CD4-positive, alpha-beta T cell (primary cell): ENCODE measurements at regions not wholly inside any gene's neighbourhood (a gene's known extent, or its start where the extent isn't known, plus 50 kb on each side); places are given as distances from the start of the nearest gene placed in this dataset.

Experiments
- ATAC-seq: fragments of 200-7000 bp; cut with Tn5 transposase; one replicate; pipeline ENCODE4 v1.10.0; 2022; ENCODE audit warnings: mild to moderate bottlenecking; ENCODE audit not compliant: poor library complexity
- CTCF ChIA-PET: fragments of 350-600 bp; sonication (Branson Sonifier 250); formaldehyde crosslinking; loops from one replicate; lab custom pipeline; 2021; ENCODE audit warnings: antibody characterized with exemption, inconsistent platforms; lab: Charles Lee
- POLR2A ChIA-PET: fragments of 350-600 bp; sonication (Branson Sonifier 250); formaldehyde crosslinking; loops from one replicate; lab custom pipeline; 2021; ENCODE audit warnings: antibody characterized with exemption, inconsistent platforms; lab: Charles Lee
- DNase-seq, 14 experiments: peaks; one replicate each; pipeline ENCODE4 v3.0.0-alpha.2; 2013 to 2020; ENCODE audit warnings: mixed read lengths in 2 of 14
- H3K27ac ChIP-seq, 2 donors: one replicate each; pipeline versions ENCODE4 v1.5.1 to v1.7.0; 2013; ENCODE audit warnings: low read length in 2 of 2, low read depth in 1 of 2, mild to moderate bottlenecking in 1 of 2
- H3K27me3 ChIP-seq, 2 experiments: 1 replicate in 1 of 2; 2 replicates in 1 of 2; pipeline versions ENCODE4 v1.6.1 to v1.7.0; 2013; ENCODE audit warnings: low read length in 2 of 2, control low read depth in 1 of 2, mild to moderate bottlenecking in 1 of 2, moderate library complexity in 1 of 2; ENCODE audit not compliant: insufficient read depth in 2 of 2, control insufficient read depth in 1 of 2
- H3K36me3 ChIP-seq: one replicate; pipeline ENCODE4 v1.6.1; 2013; ENCODE audit warnings: low read length, control low read depth; ENCODE audit not compliant: insufficient read depth
- H3K4me1 ChIP-seq: one replicate; pipeline ENCODE4 v1.6.1; 2013; ENCODE audit warnings: low read length, control low read depth; ENCODE audit not compliant: insufficient read depth
- H3K4me3 ChIP-seq: one replicate; pipeline ENCODE4 v1.5.1; 2013; ENCODE audit warnings: mild to moderate bottlenecking, low read length, moderate library complexity
- H3K9me3 ChIP-seq, 2 experiments: 1 replicate in 1 of 2; 2 replicates in 1 of 2; pipeline versions ENCODE4 v1.6.1 to v1.7.0; 2013; ENCODE audit warnings: low read length in 2 of 2, mild to moderate bottlenecking in 2 of 2, control low read depth in 1 of 2, moderate library complexity in 1 of 2; ENCODE audit not compliant: control insufficient read depth in 1 of 2, insufficient read depth in 1 of 2
- H3K27ac Mint-ChIP-seq: one replicate; pipeline ENCODE4 v1.8.0; 2020; ENCODE audit warnings: mixed read lengths
- H3K27me3 Mint-ChIP-seq: one replicate; pipeline ENCODE4 v1.8.0; 2021; ENCODE audit warnings: mixed read lengths
- H3K36me3 Mint-ChIP-seq: one replicate; pipeline ENCODE4 v1.8.0; 2021; ENCODE audit warnings: low read depth, mixed read lengths
- H3K4me1 Mint-ChIP-seq: one replicate; pipeline ENCODE4 v1.8.0; 2021; ENCODE audit warnings: low read depth, mixed read lengths
- H3K4me3 Mint-ChIP-seq: one replicate; pipeline ENCODE4 v1.8.0; 2020; ENCODE audit warnings: mild to moderate bottlenecking, mixed read lengths
- H3K9me3 Mint-ChIP-seq: one replicate; pipeline ENCODE4 v1.8.0; 2020; ENCODE audit warnings: mixed read lengths
- intact Hi-C, 2 experiments: fragments of 100-400 bp; cut with DNase I in 1 of 2; cut with micrococcal nuclease in 1 of 2; formaldehyde crosslinking; loops; one replicate each; pipeline versions ENCODE4 v1.15.1 to v1.9.0; 2023 to 2025; cut with DNase I, micrococcal nuclease
- TF ChIP-seq, protein P1 (sequence below): fragments of 200-600 bp; IDR thresholded peaks from one replicate; pipeline ENCODE4 v1.8.0; 2022; ENCODE audit warnings: antibody characterized with exemption, mild to moderate bottlenecking

DNA sequence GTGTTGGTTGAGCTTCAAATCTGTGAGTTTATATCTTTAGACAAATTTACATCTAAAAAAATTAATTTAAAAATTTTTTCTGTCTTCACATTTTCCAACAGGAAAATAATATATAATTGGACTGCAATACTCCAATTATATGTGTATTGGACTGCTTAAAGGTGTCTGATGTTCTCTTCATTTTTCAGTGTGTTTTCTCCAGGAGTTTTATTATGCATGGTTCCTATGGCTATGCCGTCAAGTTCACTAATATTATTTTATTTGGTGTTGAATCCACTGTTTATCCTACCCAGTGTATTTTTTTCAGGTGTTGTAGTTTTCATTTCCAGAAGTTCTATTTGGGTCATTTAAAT lies 62.1 kb upstream of the CTLA4 start:
- ATAC-seq, result no peak
- POLR2A ChIA-PET, result interaction anchor here (0.6 to 3.8 kb wide), 8 partner anchors 8 to 547 kb away, joined by 3 to 19 read pairs (median 4); partner anchors contain the start of gene RAPH1
- Histone ChIP-seq H3K4me3 (no peak overlapping the region), H3K27ac (peak overlapping the region in 1 of 2 donors; percentile 6), H3K4me1 (peaks cover 38% of the 10 kb centered on the region), H3K27me3 (no peaks in the 10 kb centered on the region), H3K9me3 (peaks cover 4 to 8% of the 10 kb centered on the region in 2 experiments), H3K36me3 (no peaks in the 10 kb centered on the region)
- TF ChIP-seq, protein P1, sequence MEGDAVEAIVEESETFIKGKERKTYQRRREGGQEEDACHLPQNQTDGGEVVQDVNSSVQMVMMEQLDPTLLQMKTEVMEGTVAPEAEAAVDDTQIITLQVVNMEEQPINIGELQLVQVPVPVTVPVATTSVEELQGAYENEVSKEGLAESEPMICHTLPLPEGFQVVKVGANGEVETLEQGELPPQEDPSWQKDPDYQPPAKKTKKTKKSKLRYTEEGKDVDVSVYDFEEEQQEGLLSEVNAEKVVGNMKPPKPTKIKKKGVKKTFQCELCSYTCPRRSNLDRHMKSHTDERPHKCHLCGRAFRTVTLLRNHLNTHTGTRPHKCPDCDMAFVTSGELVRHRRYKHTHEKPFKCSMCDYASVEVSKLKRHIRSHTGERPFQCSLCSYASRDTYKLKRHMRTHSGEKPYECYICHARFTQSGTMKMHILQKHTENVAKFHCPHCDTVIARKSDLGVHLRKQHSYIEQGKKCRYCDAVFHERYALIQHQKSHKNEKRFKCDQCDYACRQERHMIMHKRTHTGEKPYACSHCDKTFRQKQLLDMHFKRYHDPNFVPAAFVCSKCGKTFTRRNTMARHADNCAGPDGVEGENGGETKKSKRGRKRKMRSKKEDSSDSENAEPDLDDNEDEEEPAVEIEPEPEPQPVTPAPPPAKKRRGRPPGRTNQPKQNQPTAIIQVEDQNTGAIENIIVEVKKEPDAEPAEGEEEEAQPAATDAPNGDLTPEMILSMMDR, result no peak
- Mint-ChIP-seq H3K27me3 (no peaks in the 10 kb centered on the region), H3K36me3 (peaks cover 5% of the 10 kb centered on the region), H3K4me3 (no peak overlapping the region), H3K4me1 (peaks cover 82% of the 10 kb centered on the region), H3K27ac (peak overlapping the region; percentile 31), H3K9me3 (peaks cover 8% of the 10 kb centered on the region)
- intact Hi-C loops, result loop anchor here in 1 of 2 experiments (5.0 kb wide), 1 partner anchor 63 kb away; no protein-coding TSS in a partner anchor
- DNase-seq, result no peak
- CTCF ChIA-PET, result interaction anchor here (1.9 kb wide), 1 partner anchor 10 kb away, joined by 12 read pairs; no protein-coding TSS in a partner anchor

DNA sequence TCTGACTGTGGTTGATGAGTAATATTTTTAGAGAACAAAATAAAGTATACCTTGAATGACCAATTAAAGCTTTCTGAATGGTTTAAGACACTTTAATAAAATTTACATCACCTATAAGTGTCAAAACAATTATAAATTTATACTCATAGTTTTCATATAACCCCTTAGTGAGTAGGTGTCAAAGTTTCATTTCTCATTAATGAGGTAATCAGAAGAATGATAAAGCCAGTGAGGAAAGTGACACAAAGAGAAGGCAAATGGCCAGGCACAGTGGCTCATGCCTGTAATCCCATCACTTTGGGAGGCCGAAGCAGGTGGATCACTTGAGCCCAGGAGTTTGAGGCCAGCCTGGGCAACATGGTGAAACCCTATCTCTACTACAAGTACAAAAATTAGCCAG lies 60.8 kb upstream of the CTLA4 start:
- ATAC-seq, result no peak
- POLR2A ChIA-PET, result interaction anchor here (1.5 to 3.8 kb wide), 3 partner anchors 8 to 272 kb away, joined by 4 to 19 read pairs (median 5); partner anchors contain the start of gene RAPH1
- no peak for DNase-seq
- H3K27me3 ChIP-seq, result no peaks in the 10 kb centered on the region
- no peaks in the 10 kb centered on the region for H3K36me3 Mint-ChIP-seq
- H3K4me3 Mint-ChIP-seq, result no peak overlapping the region
- H3K27me3 Mint-ChIP-seq, result no peaks in the 10 kb centered on the region
- TF ChIP-seq, protein P1, result no peak
- CTCF ChIA-PET, result no interaction called here
- intact Hi-C loops, result loop anchor here in 1 of 2 experiments (5.0 kb wide), 1 partner anchor 64 kb away; no protein-coding TSS in a partner anchor
- peaks cover 43% of the 10 kb centered on the region for H3K4me1 ChIP-seq
- H3K4me3 ChIP-seq, result no peak overlapping the region
- no peaks in the 10 kb centered on the region for H3K36me3 ChIP-seq
- peaks cover 3% of the 10 kb centered on the region for H3K9me3 Mint-ChIP-seq
- peaks cover 0 to 4% of the 10 kb centered on the region in 2 experiments for H3K9me3 ChIP-seq
- H3K27ac Mint-ChIP-seq, result peak overlapping the region; percentile 31
- peaks cover 84% of the 10 kb centered on the region for H3K4me1 Mint-ChIP-seq
- H3K27ac ChIP-seq, result no peak overlapping the region

DNA sequence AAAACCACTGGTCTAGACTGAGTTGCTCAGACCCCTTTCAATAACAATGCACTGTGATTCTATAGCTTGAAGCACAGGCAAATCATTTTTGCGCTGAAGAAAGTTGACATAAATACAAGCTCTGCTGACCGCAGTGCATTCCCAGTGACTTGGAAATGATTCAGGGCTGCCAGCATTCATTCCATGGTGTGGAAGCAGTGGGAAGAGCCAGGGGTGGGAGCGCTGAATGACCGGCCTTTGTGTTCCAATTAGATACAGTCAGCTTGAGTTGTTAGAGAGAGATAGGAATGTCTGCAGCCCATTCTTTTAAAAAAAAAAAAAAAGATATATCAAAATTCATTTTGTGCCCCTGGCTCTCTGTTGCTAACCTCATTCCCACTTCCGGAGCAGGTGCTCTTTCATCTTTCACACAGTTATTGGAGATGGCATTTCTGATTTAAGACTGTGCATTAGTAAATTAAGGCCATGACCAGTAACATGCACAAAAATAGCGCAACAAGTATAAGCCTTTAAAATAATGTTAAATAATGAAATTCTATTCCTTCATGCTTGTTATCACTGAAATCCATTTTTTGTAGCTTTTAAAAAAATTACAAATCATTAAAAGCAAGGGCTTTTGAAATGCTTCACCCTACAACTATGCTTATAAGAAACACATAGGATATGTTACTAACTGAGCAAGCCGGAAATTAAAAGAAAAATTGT lies 59.4 kb upstream of the CTLA4 start:
- no peaks in the 10 kb centered on the region for H3K27me3 ChIP-seq
- H3K9me3 ChIP-seq, result peaks cover 0 to 4% of the 10 kb centered on the region in 2 experiments
- no peaks in the 10 kb centered on the region for H3K36me3 ChIP-seq
- no peaks in the 10 kb centered on the region for H3K27me3 Mint-ChIP-seq
- POLR2A ChIA-PET, result interaction anchor here (0.7 to 1.1 kb wide), 3 partner anchors 60 to 274 kb away, joined by 3 to 4 read pairs (median 3); no protein-coding TSS in a partner anchor
- H3K27ac Mint-ChIP-seq, result no peak overlapping the region
- no peak overlapping the region for H3K4me3 ChIP-seq
- intact Hi-C loops, result loop anchor here in 1 of 2 experiments (5.0 kb wide), 1 partner anchor 66 kb away; no protein-coding TSS in a partner anchor
- H3K4me3 Mint-ChIP-seq, result no peak overlapping the region
- H3K9me3 Mint-ChIP-seq, result peaks cover 3% of the 10 kb centered on the region
- H3K4me1 ChIP-seq, result peaks cover 43% of the 10 kb centered on the region
- CTCF ChIA-PET, result interaction anchor here (0.8 kb wide), 1 partner anchor 318 kb away, joined by 3 read pairs; no protein-coding TSS in a partner anchor
- peaks cover 88% of the 10 kb centered on the region for H3K4me1 Mint-ChIP-seq
- DNase-seq (no peak), ATAC-seq (no peak)
- no peaks in the 10 kb centered on the region for H3K36me3 Mint-ChIP-seq
- TF ChIP-seq, protein P1, result no peak
- H3K27ac ChIP-seq, result no peak overlapping the region
